ENCODE measurements at regions not wholly inside any gene's neighbourhood (a gene's known extent, or its start where the extent isn't known, plus 50 kb on each side); places are given as distances from the start of the nearest gene placed in this dataset.

- TF ChIP-seq ELF1 (IDR thresholded peaks at IDR 0.05) (no peak), REST (IDR thresholded peaks at IDR 0.05; ENCODE audit: low read depth, low read length) (no peak)
Observed at GRCh38 chr6:170152124-170152926, 138.6 kb downstream of the DLL1 start (continued).

- peaks cover 0 to 4% of the 10 kb centered on the region in 2 experiments; a peak in 1 of 4 replicates for H3K4me1 ChIP-seq (ENCODE audit: control insufficient read depth in 1 of 2, insufficient read depth in 2 of 2, low read depth in 1 of 2, low read length in 1 of 2)
- POLR2A ChIA-PET = no interaction called here
- no peaks in the 10 kb centered on the region for H3K9me2 ChIP-seq
- no peaks in the 10 kb centered on the region for H3K9me3 ChIP-seq
- DNase-seq = no peak
- no peaks in the 10 kb centered on the region for H4K20me1 ChIP-seq (ENCODE audit: insufficient read depth)
- H3K9ac ChIP-seq = no peak overlapping the region
- TF ChIP-seq GABPA (IDR thresholded peaks at IDR 0.05; ENCODE audit: low read depth) = no peak
- TF ChIP-seq MEF2A (IDR thresholded peaks at IDR 0.05; ENCODE audit: borderline replicate concordance, low read depth) = no peak
- TF ChIP-seq ELF1 (IDR thresholded peaks at IDR 0.05) = no peak
- no peak for TF ChIP-seq IRF3 (IDR thresholded peaks at IDR 0.05; ENCODE audit: low read depth, low read length)
- 69% methylated on average over 11 of the region's 12 CpGs for WGBS (ENCODE audit: low lambda C conversion rate)
- H3K79me2 ChIP-seq (ENCODE audit: insufficient read depth) = no peaks in the 10 kb centered on the region
- no peak overlapping the region for H3K4me3 ChIP-seq (ENCODE audit: low read depth in 2 of 2, low read length in 1 of 2)
- H3K36me3 ChIP-seq (replicated peaks in 1 of 2; ENCODE audit: control insufficient read depth in 1 of 2, insufficient read depth in 2 of 2, low read length in 1 of 2) = no peaks in the 10 kb centered on the region
- H3F3A ChIP-seq (replicated peaks; ENCODE audit: insufficient read depth) = no peaks in the 10 kb centered on the region
- no peaks in the 10 kb centered on the region for H3K27me3 ChIP-seq (ENCODE audit: insufficient read depth)
- no peak overlapping the region for H3K27ac ChIP-seq (ENCODE audit: low read depth in 2 of 2, low read length in 1 of 2)
- H2AFZ ChIP-seq (ENCODE audit: low read depth) = no peak overlapping the region
- no peak overlapping the region for H3K4me2 ChIP-seq
- CTCF ChIA-PET = interaction anchor here (1.2 kb wide), 2 partner anchors 112 to 119 kb away, joined by 3 to 4 read pairs; no protein-coding TSS in a partner anchor
Observed at GRCh38 chr6:170151804-170152123, 139.1 kb downstream of the DLL1 start.

- H3K27ac ChIP-seq (ENCODE audit: low read depth in 2 of 2, low read length in 1 of 2) = no peak overlapping the region
- 41% methylated on average over 8 of the region's 11 CpGs for WGBS (ENCODE audit: low lambda C conversion rate)
Observed at GRCh38 chr6:170151321-170151771, 139.5 kb downstream of the DLL1 start.

More at GRCh38 chr6:170151321-170151771, 139.5 kb downstream of the DLL1 start:
- H3K4me1 ChIP-seq (ENCODE audit: control insufficient read depth in 1 of 2, insufficient read depth in 2 of 2, low read depth in 1 of 2, low read length in 1 of 2) = peaks cover 0 to 4% of the 10 kb centered on the region in 2 experiments; a peak in 1 of 4 replicates
- H3K79me2 ChIP-seq (ENCODE audit: insufficient read depth) = no peaks in the 10 kb centered on the region
- no peaks in the 10 kb centered on the region for H3K9me3 ChIP-seq
- TF ChIP-seq CHD2 (IDR thresholded peaks at IDR 0.05; ENCODE audit: low read length, partially characterized antibody) = no peak
- no peak for TF ChIP-seq SIN3A (IDR thresholded peaks at IDR 0.05; ENCODE audit: borderline replicate concordance, low read depth, low read length)
- no peak for TF ChIP-seq FOXJ3 (CRISPR knock-in tag; IDR thresholded peaks at IDR 0.05)
- no peak for TF ChIP-seq FOXM1 (IDR thresholded peaks at IDR 0.05; ENCODE audit: low read depth)
- no peaks in the 10 kb centered on the region for H3F3A ChIP-seq (replicated peaks; ENCODE audit: insufficient read depth)
- no peak overlapping the region for H3K9ac ChIP-seq
- CTCF ChIA-PET = interaction anchor here (1.2 kb wide), 2 partner anchors 113 to 119 kb away, joined by 3 to 4 read pairs; no protein-coding TSS in a partner anchor
- no peak for DNase-seq
- POLR2A ChIA-PET = no interaction called here
- H3K36me3 ChIP-seq (replicated peaks in 1 of 2; ENCODE audit: control insufficient read depth in 1 of 2, insufficient read depth in 2 of 2, low read length in 1 of 2) = no peaks in the 10 kb centered on the region
- H3K4me2 ChIP-seq = no peak overlapping the region
- no peak overlapping the region for H2AFZ ChIP-seq (ENCODE audit: low read depth)
- H3K4me3 ChIP-seq (ENCODE audit: low read depth in 2 of 2, low read length in 1 of 2) = no peak overlapping the region
- H3K9me2 ChIP-seq = no peaks in the 10 kb centered on the region
- H3K27me3 ChIP-seq (ENCODE audit: insufficient read depth) = no peaks in the 10 kb centered on the region
- H4K20me1 ChIP-seq (ENCODE audit: insufficient read depth) = no peaks in the 10 kb centered on the region

Measured in SK-N-SH (cell line).